ENCODE measurements at regions not wholly inside any gene's neighbourhood (a gene's known extent, or its start where the extent isn't known, plus 50 kb on each side); places are given as distances from the start of the nearest gene placed in this dataset.

GRCh38 chr2:39525636-39526412 lies 88.7 kb upstream of the MAP4K3 start (continued):
- TF ChIP-seq, protein P1, sequence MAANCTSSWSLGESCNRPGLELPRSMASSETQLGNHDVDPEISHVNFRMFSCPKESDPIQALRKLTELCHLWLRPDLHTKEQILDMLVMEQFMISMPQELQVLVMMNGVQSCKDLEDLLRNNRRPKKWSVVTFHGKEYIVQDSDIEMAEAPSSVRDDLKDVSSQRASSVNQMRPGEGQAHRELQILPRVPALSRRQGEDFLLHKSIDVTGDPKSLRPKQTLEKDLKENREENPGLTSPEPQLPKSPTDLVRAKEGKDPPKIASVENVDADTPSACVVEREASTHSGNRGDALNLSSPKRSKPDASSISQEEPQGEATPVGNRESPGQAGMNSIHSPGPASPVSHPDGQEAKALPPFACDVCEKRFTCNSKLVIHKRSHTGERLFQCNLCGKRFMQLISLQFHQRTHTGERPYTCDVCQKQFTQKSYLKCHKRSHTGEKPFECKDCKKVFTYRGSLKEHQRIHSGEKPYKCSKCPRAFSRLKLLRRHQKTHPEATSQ (CRISPR knock-in tag; IDR thresholded peaks at IDR 0.05; ENCODE audit: borderline replicate concordance): no peak
- TF ChIP-seq SOX6 (IDR thresholded peaks at IDR 0.05): no peak
- peak; percentile 83 for TF ChIP-seq SOX6 (CRISPR knock-in tag; IDR thresholded peaks at IDR 0.05)
- no peak for TF ChIP-seq ZNF496 (CRISPR knock-in tag; IDR thresholded peaks at IDR 0.05; ENCODE audit: insufficient replicate concordance)
- TF ChIP-seq ZFP41 (CRISPR knock-in tag; IDR thresholded peaks at IDR 0.05; ENCODE audit: borderline replicate concordance): no peak; the same call in 1 of the 2 replicates
- no peak for TF ChIP-seq FOXA1 (IDR thresholded peaks at IDR 0.05)
- TF ChIP-seq FOXA1 (CRISPR knock-in tag; IDR thresholded peaks at IDR 0.05): peak; percentile 75
- TF ChIP-seq, protein P2, sequence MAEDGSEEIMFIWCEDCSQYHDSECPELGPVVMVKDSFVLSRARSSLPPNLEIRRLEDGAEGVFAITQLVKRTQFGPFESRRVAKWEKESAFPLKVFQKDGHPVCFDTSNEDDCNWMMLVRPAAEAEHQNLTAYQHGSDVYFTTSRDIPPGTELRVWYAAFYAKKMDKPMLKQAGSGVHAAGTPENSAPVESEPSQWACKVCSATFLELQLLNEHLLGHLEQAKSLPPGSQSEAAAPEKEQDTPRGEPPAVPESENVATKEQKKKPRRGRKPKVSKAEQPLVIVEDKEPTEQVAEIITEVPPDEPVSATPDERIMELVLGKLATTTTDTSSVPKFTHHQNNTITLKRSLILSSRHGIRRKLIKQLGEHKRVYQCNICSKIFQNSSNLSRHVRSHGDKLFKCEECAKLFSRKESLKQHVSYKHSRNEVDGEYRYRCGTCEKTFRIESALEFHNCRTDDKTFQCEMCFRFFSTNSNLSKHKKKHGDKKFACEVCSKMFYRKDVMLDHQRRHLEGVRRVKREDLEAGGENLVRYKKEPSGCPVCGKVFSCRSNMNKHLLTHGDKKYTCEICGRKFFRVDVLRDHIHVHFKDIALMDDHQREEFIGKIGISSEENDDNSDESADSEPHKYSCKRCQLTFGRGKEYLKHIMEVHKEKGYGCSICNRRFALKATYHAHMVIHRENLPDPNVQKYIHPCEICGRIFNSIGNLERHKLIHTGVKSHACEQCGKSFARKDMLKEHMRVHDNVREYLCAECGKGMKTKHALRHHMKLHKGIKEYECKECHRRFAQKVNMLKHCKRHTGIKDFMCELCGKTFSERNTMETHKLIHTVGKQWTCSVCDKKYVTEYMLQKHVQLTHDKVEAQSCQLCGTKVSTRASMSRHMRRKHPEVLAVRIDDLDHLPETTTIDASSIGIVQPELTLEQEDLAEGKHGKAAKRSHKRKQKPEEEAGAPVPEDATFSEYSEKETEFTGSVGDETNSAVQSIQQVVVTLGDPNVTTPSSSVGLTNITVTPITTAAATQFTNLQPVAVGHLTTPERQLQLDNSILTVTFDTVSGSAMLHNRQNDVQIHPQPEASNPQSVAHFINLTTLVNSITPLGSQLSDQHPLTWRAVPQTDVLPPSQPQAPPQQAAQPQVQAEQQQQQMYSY (CRISPR knock-in tag; IDR thresholded peaks at IDR 0.05): no peak
- TF ChIP-seq ZNF609 (CRISPR knock-in tag; IDR thresholded peaks at IDR 0.05; ENCODE audit: borderline replicate concordance): peak; percentile 39; the same call in 1 of the 2 replicates
- TF ChIP-seq ELF3 (CRISPR knock-in tag; IDR thresholded peaks at IDR 0.05): peak; percentile 46; the same call in 1 of the 2 replicates
- peak; percentile 74 for TF ChIP-seq RXRB (CRISPR knock-in tag; IDR thresholded peaks at IDR 0.05; ENCODE audit: borderline replicate concordance)
- TF ChIP-seq NONO (IDR thresholded peaks at IDR 0.05): no peak
- no peak for TF ChIP-seq NONO (CRISPR knock-in tag; conservative IDR thresholded peaks at IDR 0.05)
- TF ChIP-seq ZMAT3 (CRISPR knock-in tag; conservative IDR thresholded peaks at IDR 0.05): no peak
- no peak for TF ChIP-seq ZNF766 (CRISPR knock-in tag; IDR thresholded peaks at IDR 0.05; ENCODE audit: borderline replicate concordance)
- TF ChIP-seq CREM (IDR thresholded peaks at IDR 0.05): peak; percentile 51; the same call in 1 of the 2 replicates
- no peak for TF ChIP-seq CREM (CRISPR knock-in tag; IDR thresholded peaks at IDR 0.05)
- TF ChIP-seq ZNF12 (CRISPR knock-in tag; IDR thresholded peaks at IDR 0.05): 0 out of 2 replicates have a peak, but pooled peaks have one; percentile 21
- TF ChIP-seq ZNF878 (CRISPR knock-in tag; IDR thresholded peaks at IDR 0.05): no peak
- TF ChIP-seq ZNF180 (CRISPR knock-in tag; IDR thresholded peaks at IDR 0.05; ENCODE audit: borderline replicate concordance, low read depth): no peak
- peak; percentile 50 for TF ChIP-seq MED1 (CRISPR knock-in tag; IDR thresholded peaks at IDR 0.05)
- TF ChIP-seq HES4 (CRISPR knock-in tag; IDR thresholded peaks at IDR 0.05; ENCODE audit: borderline replicate concordance): no peak
